ENCODE measurements at regions not wholly inside any gene's neighbourhood (a gene's known extent, or its start where the extent isn't known, plus 50 kb on each side); places are given as distances from the start of the nearest gene placed in this dataset.
"Not testable (repeated sequence)": the region's sequence is repeated elsewhere in the genome, so short reads cannot be mapped to it uniquely, and the experiment has no call there.

DNA sequence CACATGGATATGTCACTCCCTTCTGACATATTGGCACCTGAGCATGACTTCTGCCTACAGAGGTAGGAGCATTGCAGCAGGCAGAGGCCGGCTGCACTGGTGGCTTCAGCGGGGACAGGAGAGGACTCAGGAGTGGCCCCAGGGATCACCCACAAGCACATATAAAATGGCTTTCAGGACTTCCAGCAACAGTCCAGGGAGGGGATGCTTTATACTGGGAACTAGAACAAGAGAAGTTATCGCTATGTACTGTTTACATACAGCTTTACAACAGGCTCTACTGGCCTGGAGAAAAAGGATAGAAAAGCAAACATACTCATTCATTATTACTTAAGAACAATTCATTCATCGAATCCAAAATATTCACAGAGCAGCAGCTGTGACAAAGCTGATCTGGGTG, 337.8 kb downstream of the THBS2 start:
- H3K4me3 ChIP-seq (ENCODE audit: low read length): no peak overlapping the region
- H3K9ac ChIP-seq (ENCODE audit: extremely low read depth, low read length, poor library complexity, severe bottlenecking): no peak overlapping the region
- H3K36me3 ChIP-seq (ENCODE audit: control insufficient read depth, insufficient read depth, low read length): no peaks in the 10 kb centered on the region
- H3K9me3 ChIP-seq (ENCODE audit: control insufficient read depth, low read length): no peaks in the 10 kb centered on the region
- H3K27ac ChIP-seq (ENCODE audit: low read depth, low read length): no peak overlapping the region
- TF ChIP-seq, protein P1, sequence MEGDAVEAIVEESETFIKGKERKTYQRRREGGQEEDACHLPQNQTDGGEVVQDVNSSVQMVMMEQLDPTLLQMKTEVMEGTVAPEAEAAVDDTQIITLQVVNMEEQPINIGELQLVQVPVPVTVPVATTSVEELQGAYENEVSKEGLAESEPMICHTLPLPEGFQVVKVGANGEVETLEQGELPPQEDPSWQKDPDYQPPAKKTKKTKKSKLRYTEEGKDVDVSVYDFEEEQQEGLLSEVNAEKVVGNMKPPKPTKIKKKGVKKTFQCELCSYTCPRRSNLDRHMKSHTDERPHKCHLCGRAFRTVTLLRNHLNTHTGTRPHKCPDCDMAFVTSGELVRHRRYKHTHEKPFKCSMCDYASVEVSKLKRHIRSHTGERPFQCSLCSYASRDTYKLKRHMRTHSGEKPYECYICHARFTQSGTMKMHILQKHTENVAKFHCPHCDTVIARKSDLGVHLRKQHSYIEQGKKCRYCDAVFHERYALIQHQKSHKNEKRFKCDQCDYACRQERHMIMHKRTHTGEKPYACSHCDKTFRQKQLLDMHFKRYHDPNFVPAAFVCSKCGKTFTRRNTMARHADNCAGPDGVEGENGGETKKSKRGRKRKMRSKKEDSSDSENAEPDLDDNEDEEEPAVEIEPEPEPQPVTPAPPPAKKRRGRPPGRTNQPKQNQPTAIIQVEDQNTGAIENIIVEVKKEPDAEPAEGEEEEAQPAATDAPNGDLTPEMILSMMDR (conservative IDR thresholded peaks at IDR 0.05): no peak
- H3K27ac Mint-ChIP-seq: no peak overlapping the region
- no peak for DNase-seq
- WGBS, 2 experiments (ENCODE audit: insufficient coverage in 1 of 2, insufficient read length in 1 of 2): 90 to 91% methylated on average over 2 to 4 of the region's 4 CpGs
- no peaks in the 10 kb centered on the region for H3K36me3 Mint-ChIP-seq (ENCODE audit: low read depth)
- H3K9me3 Mint-ChIP-seq: peaks cover 4% of the 10 kb centered on the region
- H3K27me3 Mint-ChIP-seq (ENCODE audit: insufficient read depth): no peaks in the 10 kb centered on the region
- no peaks in the 10 kb centered on the region for H3K4me1 Mint-ChIP-seq
- no peak overlapping the region for H3K4me3 Mint-ChIP-seq
- no peaks in the 10 kb centered on the region for H3K4me1 ChIP-seq (ENCODE audit: control insufficient read depth, insufficient read depth, low read length)
- no peaks in the 10 kb centered on the region for H3K27me3 ChIP-seq (ENCODE audit: control insufficient read depth, insufficient read depth, low read length, poor library complexity, severe bottlenecking)

GRCh38 chr6:168915242-168915641, 338.4 kb downstream of the THBS2 start:
- Histone ChIP-seq H3K9me3 (ENCODE audit: control insufficient read depth, low read length) (no peaks in the 10 kb centered on the region), H3K27me3 (ENCODE audit: control insufficient read depth, insufficient read depth, low read length, poor library complexity, severe bottlenecking) (no peaks in the 10 kb centered on the region), H3K27ac (ENCODE audit: low read depth, low read length) (no peak overlapping the region), H3K4me3 (ENCODE audit: low read length) (no peak overlapping the region), H3K4me1 (ENCODE audit: control insufficient read depth, insufficient read depth, low read length) (no peaks in the 10 kb centered on the region), H3K36me3 (ENCODE audit: control insufficient read depth, insufficient read depth, low read length) (no peaks in the 10 kb centered on the region), H3K9ac (ENCODE audit: extremely low read depth, low read length, poor library complexity, severe bottlenecking) (no peak overlapping the region)
- no peak overlapping the region for H3K27ac Mint-ChIP-seq
- peak; percentile 12 for DNase-seq
- no peaks in the 10 kb centered on the region for H3K36me3 Mint-ChIP-seq (ENCODE audit: low read depth)
- peaks cover 6% of the 10 kb centered on the region for H3K9me3 Mint-ChIP-seq
- TF ChIP-seq, protein P1 (conservative IDR thresholded peaks at IDR 0.05): no peak
- no peak overlapping the region for H3K4me3 Mint-ChIP-seq
- H3K4me1 Mint-ChIP-seq: no peaks in the 10 kb centered on the region
- no peaks in the 10 kb centered on the region for H3K27me3 Mint-ChIP-seq (ENCODE audit: insufficient read depth)
- 89 to 90% methylated on average over 2 to 6 of the region's 6 CpGs for WGBS, 2 experiments (ENCODE audit: insufficient coverage in 1 of 2, insufficient read length in 1 of 2)

- peaks cover 17% of the 10 kb centered on the region for H3K9me3 Mint-ChIP-seq
- TF ChIP-seq, protein P1 (conservative IDR thresholded peaks at IDR 0.05): no peak
- no peak overlapping the region for H3K4me3 Mint-ChIP-seq
- DNase-seq: peak; percentile 22
- peaks cover 2% of the 10 kb centered on the region for H3K36me3 Mint-ChIP-seq (ENCODE audit: low read depth)
- H3K27me3 ChIP-seq (ENCODE audit: control insufficient read depth, insufficient read depth, low read length, poor library complexity, severe bottlenecking): no peaks in the 10 kb centered on the region
- no peaks in the 10 kb centered on the region for H3K4me1 ChIP-seq (ENCODE audit: control insufficient read depth, insufficient read depth, low read length)
- H3K4me3 ChIP-seq (ENCODE audit: low read length): no peak overlapping the region
- no peaks in the 10 kb centered on the region for H3K9me3 ChIP-seq (ENCODE audit: control insufficient read depth, low read length)
- no peaks in the 10 kb centered on the region for H3K27me3 Mint-ChIP-seq (ENCODE audit: insufficient read depth)
- no peak overlapping the region for H3K9ac ChIP-seq (ENCODE audit: extremely low read depth, low read length, poor library complexity, severe bottlenecking)
- H3K4me1 Mint-ChIP-seq: no peaks in the 10 kb centered on the region
- no peak overlapping the region for H3K27ac Mint-ChIP-seq
- 91 to 99% methylated on average over 11 to 12 of the region's 12 CpGs for WGBS, 2 experiments (ENCODE audit: insufficient coverage in 1 of 2, insufficient read length in 1 of 2)
- H3K27ac ChIP-seq (ENCODE audit: low read depth, low read length): no peak overlapping the region
- H3K36me3 ChIP-seq (ENCODE audit: control insufficient read depth, insufficient read depth, low read length): no peaks in the 10 kb centered on the region
Measured at GRCh38 chr6:168913866-168914469, 339.7 kb downstream of the THBS2 start.

- DNase-seq: peak; percentile 30
- H3K36me3 Mint-ChIP-seq (ENCODE audit: low read depth): not testable (repeated sequence)
Measured at GRCh38 chr6:168913231-168913865, 340.3 kb downstream of the THBS2 start.

More at GRCh38 chr6:168913231-168913865, 340.3 kb downstream of the THBS2 start:
- not testable (repeated sequence) for H3K4me3 Mint-ChIP-seq; H3K4me1 ChIP-seq (ENCODE audit: control insufficient read depth, insufficient read depth, low read length); H3K9me3 ChIP-seq (ENCODE audit: control insufficient read depth, low read length); H3K9ac ChIP-seq (ENCODE audit: extremely low read depth, low read length, poor library complexity, severe bottlenecking); H3K27ac ChIP-seq (ENCODE audit: low read depth, low read length); H3K27me3 Mint-ChIP-seq (ENCODE audit: insufficient read depth); H3K27ac Mint-ChIP-seq; H3K4me1 Mint-ChIP-seq; H3K36me3 ChIP-seq (ENCODE audit: control insufficient read depth, insufficient read depth, low read length); H3K27me3 ChIP-seq (ENCODE audit: control insufficient read depth, insufficient read depth, low read length, poor library complexity, severe bottlenecking); H3K4me3 ChIP-seq (ENCODE audit: low read length)
- WGBS, 2 experiments (ENCODE audit: insufficient coverage in 1 of 2, insufficient read length in 1 of 2): 73 to 80% methylated on average over 6 to 11 of the region's 11 CpGs
- H3K9me3 Mint-ChIP-seq: peaks cover 18% of the 10 kb centered on the region

All from endodermal cell (in vitro differentiated cells).